K562 (cell line): ENCODE measurements at regions not wholly inside any gene's neighbourhood (a gene's known extent, or its start where the extent isn't known, plus 50 kb on each side); places are given as distances from the start of the nearest gene placed in this dataset.

Source experiments
- ATF1 ChIP-seq, 2 experiments: fragments of 450-650 bp in 1 of 2; IDR thresholded peaks; 2 replicates each; pipeline ENCODE4 v1.6.1; 2016; ENCODE audit warnings: missing compliant biosample characterization in 1 of 2, missing genetic modification characterization in 1 of 2
- BDP1 ChIP-seq: IDR thresholded peaks from 3 replicates; pipeline ENCODE4 v1.6.1; 2011; ENCODE audit not compliant: insufficient read length, insufficient read depth
- CBFA2T2 ChIP-seq: fragments of 450-650 bp; conservative IDR thresholded peaks from 2 replicates; pipeline ENCODE4 v1.6.1; 2017; ENCODE audit warnings: mild to moderate bottlenecking
- ETS2 ChIP-seq: IDR thresholded peaks from 2 replicates; pipeline ENCODE4 v1.6.1; 2016; ENCODE audit warnings: borderline replicate concordance, missing genetic modification characterization, mild to moderate bottlenecking, moderate library complexity, missing compliant biosample characterization; ENCODE audit not compliant: poor library complexity, severe bottlenecking
- GTF2A2 ChIP-seq: IDR thresholded peaks from 2 replicates; pipeline ENCODE4 v1.6.1; 2016; ENCODE audit warnings: mild to moderate bottlenecking, missing genetic modification characterization, missing compliant biosample characterization
- HDAC8 ChIP-seq: fragments of 450-650 bp; IDR thresholded peaks from 2 replicates; pipeline ENCODE4 v1.6.1; 2016; ENCODE audit warnings: mild to moderate bottlenecking, missing genetic modification characterization, moderate library complexity, missing compliant biosample characterization
- HIVEP1 ChIP-seq: fragments of 250-450 bp; sonication (Bioruptor Pico); IDR thresholded peaks from 2 replicates; pipeline ENCODE4 v1.4.0; 2020; ENCODE audit warnings: mild to moderate bottlenecking
- JUN ChIP-seq, 2 experiments: sonication (generic) in 1 of 2; formaldehyde crosslinking in 1 of 2; IDR thresholded peaks; 2 replicates each; pipeline versions ENCODE4 v1.6.1 to v1.8.0; 2012 to 2022; ENCODE audit warnings: borderline replicate concordance in 2 of 2, mild to moderate bottlenecking in 2 of 2, improper control_type of control experiment in 1 of 2, low read depth in 1 of 2, low read length in 1 of 2, missing genetic modification reagents in 1 of 2
- KHSRP ChIP-seq: fragments of 450-650 bp; IDR thresholded peaks from 2 replicates; pipeline ENCODE4 v1.6.1; 2017
- MAFK ChIP-seq: IDR thresholded peaks from 2 replicates; pipeline ENCODE4 v1.6.1; 2011; ENCODE audit warnings: low read length, improper control_type of control experiment
- NFE2 ChIP-seq: IDR thresholded peaks from 2 replicates; pipeline ENCODE4 v1.6.1; 2014; ENCODE audit warnings: antibody characterized with exemption, low read depth
- NR4A1 ChIP-seq, 2 experiments: fragments of 250-450 bp in 1 of 2; fragments of 450-650 bp in 1 of 2; sonication (Bioruptor Pico) in 1 of 2; IDR thresholded peaks; 2 replicates each; pipeline versions ENCODE4 v1.4.0 to v1.6.1; 2016 to 2020; ENCODE audit warnings: mild to moderate bottlenecking in 2 of 2, missing compliant biosample characterization in 1 of 2, missing genetic modification characterization in 1 of 2, moderate library complexity in 1 of 2
- SIN3B ChIP-seq: fragments of 450-650 bp; IDR thresholded peaks from 2 replicates; pipeline ENCODE4 v1.6.1; 2017; ENCODE audit warnings: low read depth, mild to moderate bottlenecking, moderate library complexity
- TEAD1 ChIP-seq, 2 experiments: fragments of 450-650 bp in 1 of 2; sonication (generic) in 1 of 2; formaldehyde crosslinking; IDR thresholded peaks; 2 replicates each; pipeline versions ENCODE4 v1.4.0 to v1.8.0; 2020 to 2022; ENCODE audit warnings: mild to moderate bottlenecking in 2 of 2, missing genetic modification reagents in 1 of 2
- ZBTB1 ChIP-seq: sonication (generic); formaldehyde crosslinking; IDR thresholded peaks from 2 replicates; pipeline ENCODE4 v1.8.1; 2023; ENCODE audit warnings: missing genetic modification reagents, low read depth, mild to moderate bottlenecking, borderline replicate concordance
- ZNF282 ChIP-seq: sonication (generic); formaldehyde crosslinking; IDR thresholded peaks from 2 replicates; pipeline ENCODE4 v1.8.1; 2023; ENCODE audit warnings: missing genetic modification reagents
- TF ChIP-seq, protein P1 (sequence below): fragments of 450-650 bp; IDR thresholded peaks from 2 replicates; pipeline ENCODE4 v1.6.1; 2016; ENCODE audit warnings: low read depth
- TF ChIP-seq, protein P2 (sequence below): fragments of 450-650 bp; formaldehyde crosslinking; IDR thresholded peaks from 2 replicates; pipeline ENCODE4 v1.4.0; 2020; ENCODE audit warnings: mild to moderate bottlenecking, moderate library complexity

DNA sequence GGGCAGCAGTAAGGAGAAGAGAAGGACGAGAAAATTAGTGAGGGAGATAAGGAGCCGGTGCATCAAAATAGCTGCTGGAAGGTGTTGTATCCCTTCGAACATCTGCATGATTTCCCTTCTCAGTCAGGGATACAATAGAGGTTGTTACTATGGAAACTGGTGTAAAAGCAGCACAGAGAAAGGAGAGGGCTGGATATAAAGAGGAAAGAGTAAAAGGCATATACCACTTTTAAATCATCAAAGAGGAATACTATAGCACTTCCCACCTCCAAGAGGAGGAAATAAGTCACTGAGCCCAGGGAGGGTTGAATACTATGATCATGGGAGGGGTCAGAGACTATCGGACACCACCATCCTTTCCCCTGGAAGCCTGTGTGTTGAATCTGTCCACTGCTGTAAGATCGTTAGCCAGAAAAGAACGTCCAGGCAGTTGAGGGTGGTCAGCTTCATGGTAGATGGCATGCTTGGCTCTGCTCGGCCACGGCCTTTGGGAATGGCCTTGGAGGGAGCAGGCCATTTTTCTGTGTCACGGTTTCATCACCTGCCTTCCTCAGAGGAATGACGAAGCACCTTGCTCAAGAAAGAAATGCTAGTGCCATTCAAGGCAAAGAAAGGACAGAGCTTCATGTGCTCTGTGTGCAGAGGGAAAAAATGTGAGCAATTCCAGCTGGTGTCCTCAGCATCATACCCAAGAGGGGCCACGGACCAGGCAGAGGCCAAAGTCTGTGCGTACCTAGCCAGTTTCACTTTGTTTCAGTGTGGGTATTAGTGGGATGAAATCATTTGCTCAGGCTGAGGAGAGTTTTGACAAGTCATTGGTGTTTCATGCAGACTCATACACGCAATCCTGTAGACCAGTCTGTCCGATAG is 64.2 kb downstream of the IRF2BP2 start (continued):
- TF ChIP-seq, protein P1, sequence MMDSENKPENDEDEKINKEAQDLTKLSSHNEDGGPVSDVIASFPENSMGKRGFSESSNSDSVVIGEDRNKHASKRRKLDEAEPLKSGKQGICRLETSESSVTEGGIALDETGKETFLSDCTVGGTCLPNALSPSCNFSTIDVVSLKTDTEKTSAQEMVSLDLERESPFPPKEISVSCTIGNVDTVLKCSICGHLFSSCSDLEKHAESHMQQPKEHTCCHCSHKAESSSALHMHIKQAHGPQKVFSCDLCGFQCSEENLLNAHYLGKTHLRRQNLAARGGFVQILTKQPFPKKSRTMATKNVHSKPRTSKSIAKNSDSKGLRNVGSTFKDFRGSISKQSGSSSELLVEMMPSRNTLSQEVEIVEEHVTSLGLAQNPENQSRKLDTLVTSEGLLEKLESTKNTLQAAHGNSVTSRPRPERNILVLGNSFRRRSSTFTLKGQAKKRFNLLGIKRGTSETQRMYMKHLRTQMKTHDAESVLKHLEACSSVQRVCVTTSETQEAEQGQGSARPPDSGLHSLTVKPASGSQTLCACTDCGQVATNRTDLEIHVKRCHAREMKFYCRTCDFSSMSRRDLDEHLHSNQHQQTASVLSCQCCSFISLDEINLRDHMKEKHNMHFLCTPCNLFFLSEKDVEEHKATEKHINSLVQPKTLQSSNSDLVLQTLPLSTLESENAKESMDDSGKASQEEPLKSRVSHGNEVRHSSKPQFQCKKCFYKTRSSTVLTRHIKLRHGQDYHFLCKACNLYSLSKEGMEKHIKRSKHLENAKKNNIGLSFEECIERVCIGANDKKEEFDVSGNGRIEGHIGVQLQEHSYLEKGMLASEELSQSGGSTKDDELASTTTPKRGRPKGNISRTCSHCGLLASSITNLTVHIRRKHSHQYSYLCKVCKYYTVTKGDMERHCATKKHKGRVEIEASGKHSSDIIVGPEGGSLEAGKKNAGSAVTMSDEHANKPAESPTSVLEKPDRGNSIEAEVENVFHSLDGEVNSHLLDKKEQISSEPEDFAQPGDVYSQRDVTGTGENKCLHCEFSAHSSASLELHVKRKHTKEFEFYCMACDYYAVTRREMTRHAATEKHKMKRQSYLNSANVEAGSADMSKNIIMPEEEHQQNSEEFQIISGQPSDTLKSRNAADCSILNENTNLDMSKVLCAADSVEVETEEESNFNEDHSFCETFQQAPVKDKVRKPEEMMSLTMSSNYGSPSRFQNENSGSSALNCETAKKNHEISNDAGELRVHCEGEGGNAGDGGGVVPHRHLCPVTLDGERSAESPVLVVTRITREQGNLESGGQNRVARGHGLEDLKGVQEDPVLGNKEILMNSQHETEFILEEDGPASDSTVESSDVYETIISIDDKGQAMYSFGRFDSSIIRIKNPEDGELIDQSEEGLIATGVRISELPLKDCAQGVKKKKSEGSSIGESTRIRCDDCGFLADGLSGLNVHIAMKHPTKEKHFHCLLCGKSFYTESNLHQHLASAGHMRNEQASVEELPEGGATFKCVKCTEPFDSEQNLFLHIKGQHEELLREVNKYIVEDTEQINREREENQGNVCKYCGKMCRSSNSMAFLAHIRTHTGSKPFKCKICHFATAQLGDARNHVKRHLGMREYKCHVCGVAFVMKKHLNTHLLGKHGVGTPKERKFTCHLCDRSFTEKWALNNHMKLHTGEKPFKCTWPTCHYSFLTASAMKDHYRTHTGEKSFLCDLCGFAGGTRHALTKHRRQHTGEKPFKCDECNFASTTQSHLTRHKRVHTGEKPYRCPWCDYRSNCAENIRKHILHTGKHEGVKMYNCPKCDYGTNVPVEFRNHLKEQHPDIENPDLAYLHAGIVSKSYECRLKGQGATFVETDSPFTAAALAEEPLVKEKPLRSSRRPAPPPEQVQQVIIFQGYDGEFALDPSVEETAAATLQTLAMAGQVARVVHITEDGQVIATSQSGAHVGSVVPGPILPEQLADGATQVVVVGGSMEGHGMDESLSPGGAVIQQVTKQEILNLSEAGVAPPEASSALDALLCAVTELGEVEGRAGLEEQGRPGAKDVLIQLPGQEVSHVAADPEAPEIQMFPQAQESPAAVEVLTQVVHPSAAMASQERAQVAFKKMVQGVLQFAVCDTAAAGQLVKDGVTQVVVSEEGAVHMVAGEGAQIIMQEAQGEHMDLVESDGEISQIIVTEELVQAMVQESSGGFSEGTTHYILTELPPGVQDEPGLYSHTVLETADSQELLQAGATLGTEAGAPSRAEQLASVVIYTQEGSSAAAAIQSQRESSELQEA = no peak
- TF ChIP-seq NFE2 = peak; percentile 16; the same call in 1 of the 2 replicates
- 0 out of 2 replicates have a peak, but pooled peaks have one; percentile 15 for TF ChIP-seq GTF2A2 (tag)
- TF ChIP-seq ZBTB1 (CRISPR knock-in tag) = no peak
- no peak for TF ChIP-seq SIN3B
- TF ChIP-seq ZNF282 = no peak
- TF ChIP-seq TEAD1 (CRISPR knock-in tag; IDR thresholded peaks at IDR 0.05) = peak in 1 of 2 experiments; percentile 5; a peak in 1 of 4 replicates
- no peak for TF ChIP-seq BDP1
- TF ChIP-seq, protein P2, sequence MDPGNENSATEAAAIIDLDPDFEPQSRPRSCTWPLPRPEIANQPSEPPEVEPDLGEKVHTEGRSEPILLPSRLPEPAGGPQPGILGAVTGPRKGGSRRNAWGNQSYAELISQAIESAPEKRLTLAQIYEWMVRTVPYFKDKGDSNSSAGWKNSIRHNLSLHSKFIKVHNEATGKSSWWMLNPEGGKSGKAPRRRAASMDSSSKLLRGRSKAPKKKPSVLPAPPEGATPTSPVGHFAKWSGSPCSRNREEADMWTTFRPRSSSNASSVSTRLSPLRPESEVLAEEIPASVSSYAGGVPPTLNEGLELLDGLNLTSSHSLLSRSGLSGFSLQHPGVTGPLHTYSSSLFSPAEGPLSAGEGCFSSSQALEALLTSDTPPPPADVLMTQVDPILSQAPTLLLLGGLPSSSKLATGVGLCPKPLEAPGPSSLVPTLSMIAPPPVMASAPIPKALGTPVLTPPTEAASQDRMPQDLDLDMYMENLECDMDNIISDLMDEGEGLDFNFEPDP (CRISPR knock-in tag) = no peak
- TF ChIP-seq CBFA2T2 = no peak
- TF ChIP-seq MAFK = peak; percentile 27; the same call in 1 of the 2 replicates
- 0 out of 2 replicates have a peak, but pooled peaks have one; percentile 4 for TF ChIP-seq JUN (IDR thresholded peaks at IDR 0.05; ENCODE audit: borderline replicate concordance, low read depth, low read length)
- no peak for TF ChIP-seq JUN (CRISPR knock-in tag; IDR thresholded peaks at IDR 0.05; ENCODE audit: borderline replicate concordance)
- 0 out of 2 replicates have a peak, but pooled peaks have one; percentile 18 for TF ChIP-seq HIVEP1 (CRISPR knock-in tag)
- TF ChIP-seq ATF1 (CRISPR knock-in tag; IDR thresholded peaks at IDR 0.05) = no peak
- no peak for TF ChIP-seq ATF1 (tag; IDR thresholded peaks at IDR 0.05)
- 0 out of 2 replicates have a peak, but pooled peaks have one; percentile 10 for TF ChIP-seq NR4A1 (CRISPR knock-in tag; IDR thresholded peaks at IDR 0.05)
- TF ChIP-seq NR4A1 (tag; IDR thresholded peaks at IDR 0.05) = peak; percentile 72
- TF ChIP-seq KHSRP = no peak
- no peak for TF ChIP-seq ETS2 (tag)
- TF ChIP-seq HDAC8 (tag) = peak; percentile 89
